ENCODE measurements at regions not wholly inside any gene's neighbourhood (a gene's known extent, or its start where the extent isn't known, plus 50 kb on each side); places are given as distances from the start of the nearest gene placed in this dataset.

- TF ChIP-seq EP300 (IDR thresholded peaks at IDR 0.05) (no peak), CTCF (IDR thresholded peaks at IDR 0.05) (no peak), POLR2AphosphoS5 (IDR thresholded peaks at IDR 0.05) (no peak)
Observed at GRCh38 chr11:42571131-42571877, 740.5 kb upstream of the API5 start.

All from suprapubic skin (tissue), 4 donors.